ENCODE measurements at regions not wholly inside any gene's neighbourhood (a gene's known extent, or its start where the extent isn't known, plus 50 kb on each side); places are given as distances from the start of the nearest gene placed in this dataset.

DNA sequence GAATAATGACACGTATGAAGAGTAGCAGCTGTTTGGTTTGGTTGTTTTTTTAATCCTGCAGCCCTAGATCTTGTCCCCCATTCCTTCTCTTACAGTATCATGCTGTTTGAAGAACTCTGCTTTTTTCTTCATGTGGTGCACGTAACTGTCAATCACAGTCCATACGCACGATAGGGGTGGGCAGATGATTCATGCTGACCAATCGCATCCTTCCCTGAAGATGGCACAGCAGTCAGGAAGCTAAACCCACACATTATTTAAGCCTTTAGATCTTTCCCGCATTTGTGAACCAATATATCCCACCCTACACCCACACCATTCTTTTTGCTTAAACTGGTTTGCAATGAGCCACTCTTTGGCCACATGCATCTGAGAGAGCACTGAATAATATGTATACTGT lies 158.9 kb upstream of the PLEKHA5 start:
- TF ChIP-seq POLR2A (IDR thresholded peaks at IDR 0.05): no peak
- TF ChIP-seq, protein P1, sequence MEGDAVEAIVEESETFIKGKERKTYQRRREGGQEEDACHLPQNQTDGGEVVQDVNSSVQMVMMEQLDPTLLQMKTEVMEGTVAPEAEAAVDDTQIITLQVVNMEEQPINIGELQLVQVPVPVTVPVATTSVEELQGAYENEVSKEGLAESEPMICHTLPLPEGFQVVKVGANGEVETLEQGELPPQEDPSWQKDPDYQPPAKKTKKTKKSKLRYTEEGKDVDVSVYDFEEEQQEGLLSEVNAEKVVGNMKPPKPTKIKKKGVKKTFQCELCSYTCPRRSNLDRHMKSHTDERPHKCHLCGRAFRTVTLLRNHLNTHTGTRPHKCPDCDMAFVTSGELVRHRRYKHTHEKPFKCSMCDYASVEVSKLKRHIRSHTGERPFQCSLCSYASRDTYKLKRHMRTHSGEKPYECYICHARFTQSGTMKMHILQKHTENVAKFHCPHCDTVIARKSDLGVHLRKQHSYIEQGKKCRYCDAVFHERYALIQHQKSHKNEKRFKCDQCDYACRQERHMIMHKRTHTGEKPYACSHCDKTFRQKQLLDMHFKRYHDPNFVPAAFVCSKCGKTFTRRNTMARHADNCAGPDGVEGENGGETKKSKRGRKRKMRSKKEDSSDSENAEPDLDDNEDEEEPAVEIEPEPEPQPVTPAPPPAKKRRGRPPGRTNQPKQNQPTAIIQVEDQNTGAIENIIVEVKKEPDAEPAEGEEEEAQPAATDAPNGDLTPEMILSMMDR (IDR thresholded peaks at IDR 0.05): no peak
- no peaks in the 10 kb centered on the region for H3K27me3 ChIP-seq
- no peak overlapping the region for H3K27ac ChIP-seq
- intact Hi-C loops (cut with DNase I; ENCODE audit: low total_unique reads): no loop called here
- no peak for DNase-seq
- no peaks in the 10 kb centered on the region for H3K36me3 ChIP-seq
- H3K4me3 ChIP-seq: no peak overlapping the region
- H3K9me3 ChIP-seq: no peaks in the 10 kb centered on the region
- no peaks in the 10 kb centered on the region for H3K4me1 ChIP-seq

DNA sequence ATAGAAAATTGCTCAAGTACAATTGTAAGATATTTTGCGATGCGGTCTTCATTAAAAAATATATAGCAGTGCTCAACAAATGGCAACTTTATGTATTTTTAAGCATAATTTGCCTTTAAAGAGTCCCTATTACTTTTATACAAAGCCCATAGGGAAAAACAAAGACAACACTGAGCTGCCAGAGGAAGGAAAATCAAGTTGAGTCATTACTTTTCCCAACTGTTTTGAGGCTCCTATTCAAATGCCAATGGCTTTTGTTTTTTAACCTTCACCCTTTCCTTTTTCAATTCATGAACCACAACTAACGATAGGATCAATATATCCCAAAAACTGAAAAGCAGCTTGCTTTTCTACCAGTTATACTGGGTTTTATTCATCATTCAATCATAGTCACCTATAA lies 157.6 kb upstream of the PLEKHA5 start:
- Histone ChIP-seq H3K9me3 (no peaks in the 10 kb centered on the region), H3K27ac (no peak overlapping the region), H3K36me3 (no peaks in the 10 kb centered on the region), H3K4me3 (no peak overlapping the region), H3K4me1 (no peaks in the 10 kb centered on the region), H3K27me3 (no peaks in the 10 kb centered on the region)
- TF ChIP-seq, protein P1 (IDR thresholded peaks at IDR 0.05): no peak
- TF ChIP-seq POLR2A (IDR thresholded peaks at IDR 0.05): no peak
- DNase-seq: no peak
- intact Hi-C loops (cut with DNase I; ENCODE audit: low total_unique reads): no loop called here

DNA sequence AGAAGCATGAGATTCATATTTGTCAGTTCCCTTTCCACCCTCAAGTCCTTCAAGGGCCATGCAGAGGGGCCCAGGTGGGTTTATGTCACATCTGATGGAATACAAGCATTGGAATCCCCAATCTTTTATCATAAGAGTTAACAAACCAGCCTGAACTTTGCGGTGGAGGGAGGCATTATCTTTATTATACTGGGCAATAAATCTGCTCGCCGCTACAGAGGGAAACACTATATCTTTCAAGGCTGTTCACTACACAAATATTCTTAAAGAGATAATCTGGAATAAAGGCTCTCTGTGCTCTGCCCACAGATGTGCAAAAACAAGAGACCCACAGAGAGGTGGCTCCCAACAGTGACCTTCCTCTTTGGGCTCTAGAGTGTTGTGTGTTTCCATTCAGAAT lies 153.6 kb upstream of the PLEKHA5 start:
- H3K27ac ChIP-seq: no peak overlapping the region
- intact Hi-C loops (cut with DNase I; ENCODE audit: low total_unique reads): no loop called here

DNA sequence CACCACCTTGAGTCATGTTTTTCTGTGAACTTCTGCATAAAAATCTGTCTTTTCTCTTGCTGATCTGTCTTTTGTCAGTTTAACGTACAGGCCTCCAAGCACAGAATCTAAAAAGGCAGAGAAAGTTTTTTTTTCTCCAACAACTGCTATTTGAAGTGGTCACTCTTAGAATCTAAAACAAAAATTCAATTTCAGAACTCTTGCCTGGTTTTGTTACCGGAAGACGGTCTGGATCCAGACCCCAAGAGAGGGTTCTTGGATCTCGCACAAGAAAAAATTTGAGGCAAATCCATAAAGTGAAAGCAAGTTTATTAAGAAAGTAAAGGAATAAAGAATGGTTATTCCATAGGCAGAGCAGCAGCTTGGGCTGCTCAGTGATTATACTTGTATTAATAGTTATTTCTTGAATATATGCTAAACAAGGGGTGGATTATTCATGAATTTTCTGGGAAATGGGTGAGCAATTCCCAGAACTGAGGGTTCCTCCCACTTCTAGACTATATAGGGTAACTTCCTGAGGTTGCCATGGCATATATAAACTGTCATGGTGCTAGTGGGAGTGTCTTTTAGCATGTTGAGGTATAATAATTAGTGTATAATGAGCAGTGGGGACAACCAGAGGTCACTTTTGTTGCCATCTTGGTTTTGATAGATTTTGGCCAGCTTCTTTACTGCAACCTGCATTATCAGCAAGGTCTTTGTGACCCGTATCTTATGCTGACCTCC lies 150.0 kb upstream of the PLEKHA5 start:
- intact Hi-C loops (cut with DNase I; ENCODE audit: low total_unique reads): no loop called here
- Histone ChIP-seq H3K36me3 (no peaks in the 10 kb centered on the region), H3K27ac (peak overlapping the region; percentile 45 to 61), H3K27me3 (no peaks in the 10 kb centered on the region), H3K4me1 (no peaks in the 10 kb centered on the region), H3K4me3 (no peak overlapping the region), H3K9me3 (no peaks in the 10 kb centered on the region)
- TF ChIP-seq POLR2A (IDR thresholded peaks at IDR 0.05): no peak
- TF ChIP-seq, protein P1 (IDR thresholded peaks at IDR 0.05): no peak
- no peak for DNase-seq

More for the DNA sequence above, 153.6 kb upstream of the PLEKHA5 start:
- DNase-seq: no peak
- TF ChIP-seq, protein P1 (IDR thresholded peaks at IDR 0.05): no peak
- TF ChIP-seq POLR2A (IDR thresholded peaks at IDR 0.05): no peak
- no peaks in the 10 kb centered on the region for H3K9me3 ChIP-seq
- H3K4me1 ChIP-seq: no peaks in the 10 kb centered on the region
- no peaks in the 10 kb centered on the region for H3K36me3 ChIP-seq
- H3K27me3 ChIP-seq: no peaks in the 10 kb centered on the region
- no peak overlapping the region for H3K4me3 ChIP-seq

DNA sequence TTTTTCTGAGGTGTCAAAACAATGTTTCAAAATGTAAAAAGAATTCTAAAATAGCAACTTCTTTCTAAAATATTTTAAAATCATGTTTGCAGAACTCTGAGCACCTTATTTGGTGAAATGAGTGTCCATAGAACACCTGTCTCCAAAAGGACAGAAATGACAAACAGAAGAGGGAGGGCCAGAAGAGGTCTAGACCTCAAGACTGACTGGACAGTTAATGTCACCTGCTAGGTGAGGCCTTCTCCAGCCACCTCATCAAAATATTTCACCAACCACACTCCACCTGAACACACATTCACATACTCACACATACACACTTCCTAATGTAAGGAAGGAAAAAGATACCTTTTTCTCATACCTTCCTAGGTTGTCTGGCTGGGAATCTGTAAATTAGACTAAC lies 147.8 kb upstream of the PLEKHA5 start:
- intact Hi-C loops (cut with DNase I; ENCODE audit: low total_unique reads): no loop called here
- DNase-seq: no peak
- Histone ChIP-seq H3K9me3 (no peaks in the 10 kb centered on the region), H3K27ac (no peak overlapping the region), H3K27me3 (no peaks in the 10 kb centered on the region), H3K4me3 (no peak overlapping the region), H3K36me3 (no peaks in the 10 kb centered on the region), H3K4me1 (no peaks in the 10 kb centered on the region)
- no peak for TF ChIP-seq POLR2A (IDR thresholded peaks at IDR 0.05)
- TF ChIP-seq, protein P1 (IDR thresholded peaks at IDR 0.05): no peak
